Activated CD4-positive, alpha-beta T cell treated with anti-CD3 and anti-CD28 coated beads for 36 hours (primary cell): ENCODE measurements at regions not wholly inside any gene's neighbourhood (a gene's known extent, or its start where the extent isn't known, plus 50 kb on each side); places are given as distances from the start of the nearest gene placed in this dataset.

Experiments
- ATAC-seq: fragments of 200-7000 bp; cut with Tn5 transposase; one replicate; pipeline ENCODE4 v1.10.0; 2021; ENCODE audit warnings: mild to moderate bottlenecking, moderate library complexity
- CTCF ChIA-PET: fragments of 350-600 bp; sonication (Branson Sonifier 250); formaldehyde crosslinking; loops from one replicate; lab custom pipeline; 2021; ENCODE audit warnings: antibody characterized with exemption; lab: Charles Lee
- POLR2A ChIA-PET: fragments of 350-600 bp; sonication (Branson Sonifier 250); formaldehyde crosslinking; loops from one replicate; lab custom pipeline; 2021; ENCODE audit warnings: antibody characterized with exemption, inconsistent platforms; lab: Charles Lee
- DNase-seq: peaks from one replicate; pipeline ENCODE4 v3.0.0-alpha.2; 2020
- H3K27ac Mint-ChIP-seq: one replicate; pipeline ENCODE4 v1.8.0; 2021; ENCODE audit warnings: mixed read lengths
- H3K27me3 Mint-ChIP-seq: one replicate; pipeline ENCODE4 v1.8.0; 2021; ENCODE audit warnings: mixed read lengths
- H3K36me3 Mint-ChIP-seq: one replicate; pipeline ENCODE4 v1.8.0; 2021; ENCODE audit warnings: low read depth, mixed read lengths
- H3K4me1 Mint-ChIP-seq: one replicate; pipeline ENCODE4 v1.8.0; 2021; ENCODE audit warnings: mixed read lengths
- H3K4me3 Mint-ChIP-seq: one replicate; pipeline ENCODE4 v1.8.0; 2021; ENCODE audit warnings: mild to moderate bottlenecking, moderate library complexity, mixed read lengths
- H3K9me3 Mint-ChIP-seq: one replicate; pipeline ENCODE4 v1.8.0; 2021; ENCODE audit warnings: low read depth, mixed read lengths
- intact Hi-C, 2 experiments: fragments of 100-400 bp; cut with DNase I in 1 of 2; cut with micrococcal nuclease in 1 of 2; formaldehyde crosslinking; loops; one replicate each; pipeline versions ENCODE4 v1.14.2 to v1.15.1; 2022 to 2024; cut with DNase I, micrococcal nuclease

DNA sequence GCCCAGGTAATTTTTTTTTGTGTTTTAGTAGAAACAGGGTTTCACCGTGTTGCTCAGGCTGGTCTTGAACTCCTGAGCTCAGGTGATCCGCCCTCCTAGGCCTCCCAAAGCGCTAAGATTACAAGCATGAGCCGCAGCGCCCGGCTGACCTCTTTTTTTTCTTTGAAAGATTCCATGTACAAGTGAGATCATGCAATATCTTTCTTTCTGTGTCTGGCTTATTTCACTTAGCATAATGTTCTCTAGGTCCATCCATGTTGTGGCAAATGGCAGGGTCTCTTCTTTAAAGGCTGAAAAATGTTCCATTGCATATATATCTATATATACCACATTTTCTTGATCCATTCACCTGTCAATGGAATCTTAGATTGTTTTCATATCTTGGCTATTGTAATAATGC lies 255.0 kb upstream of the MYOCD start:
- H3K4me1 Mint-ChIP-seq: no peaks in the 10 kb centered on the region

DNA sequence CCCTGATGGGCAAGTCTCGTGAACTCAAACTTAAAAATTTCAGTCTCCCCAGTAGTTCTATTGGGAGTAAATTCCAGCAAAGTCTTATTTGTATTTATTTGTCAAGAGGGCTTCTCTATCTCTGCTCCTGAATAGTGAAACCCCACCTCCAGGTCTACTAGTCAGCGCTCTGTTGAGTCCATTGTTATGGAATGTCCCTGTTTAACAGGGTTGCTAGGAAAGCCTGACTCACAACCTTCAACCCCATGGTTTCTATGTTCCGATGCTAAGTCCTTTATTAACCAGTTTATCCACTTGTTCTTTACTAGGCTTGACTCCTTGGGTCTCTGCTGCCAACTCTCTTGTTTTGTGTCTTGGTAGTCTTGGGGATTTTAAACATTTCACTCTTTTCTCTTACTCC lies 250.7 kb upstream of the MYOCD start:
- Mint-ChIP-seq H3K27ac (no peak overlapping the region), H3K4me3 (no peak overlapping the region), H3K4me1 (no peaks in the 10 kb centered on the region), H3K36me3 (no peaks in the 10 kb centered on the region), H3K9me3 (peaks cover 19% of the 10 kb centered on the region), H3K27me3 (no peaks in the 10 kb centered on the region)
- ChIA-PET CTCF (no interaction called here), POLR2A (no interaction called here)
- DNase-seq: no peak
- no peak for ATAC-seq
- intact Hi-C loops: no loop called here

More for the DNA sequence above, 255.0 kb upstream of the MYOCD start:
- DNase-seq (no peak), ATAC-seq (no peak)
- no peaks in the 10 kb centered on the region for H3K27me3 Mint-ChIP-seq
- H3K9me3 Mint-ChIP-seq: peaks cover 13% of the 10 kb centered on the region
- intact Hi-C loops: no loop called here
- ChIA-PET CTCF (no interaction called here), POLR2A (no interaction called here)
- no peak overlapping the region for H3K27ac Mint-ChIP-seq
- H3K4me3 Mint-ChIP-seq: no peak overlapping the region
- H3K36me3 Mint-ChIP-seq: no peaks in the 10 kb centered on the region

DNA sequence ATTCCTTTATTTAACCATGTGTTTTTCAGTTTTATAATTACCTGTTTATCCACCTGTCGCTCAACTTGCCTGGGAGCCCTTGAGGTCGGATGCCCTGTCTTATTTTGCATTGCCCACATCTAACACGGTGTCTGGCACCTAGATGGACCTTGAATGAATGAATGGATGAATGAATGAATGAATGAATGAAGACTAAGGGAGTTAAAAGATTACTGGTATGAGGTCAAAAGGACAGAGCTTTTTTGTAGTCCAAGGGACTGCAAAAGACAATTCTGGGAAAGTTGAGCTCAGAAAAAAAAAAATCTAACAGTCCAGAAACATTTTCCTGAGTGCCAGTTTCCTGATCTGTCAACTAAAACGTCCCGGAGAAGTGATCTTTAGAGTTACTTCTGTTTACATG lies 244.6 kb upstream of the MYOCD start:
- H3K36me3 Mint-ChIP-seq: no peaks in the 10 kb centered on the region
- ChIA-PET CTCF (no interaction called here), POLR2A (interaction anchor here (0.6 kb wide), 1 partner anchor 1407 kb away, joined by 4 read pairs; no protein-coding TSS in a partner anchor)
- no peaks in the 10 kb centered on the region for H3K4me1 Mint-ChIP-seq
- no peak for DNase-seq
- H3K4me3 Mint-ChIP-seq: no peak overlapping the region
- no peaks in the 10 kb centered on the region for H3K27me3 Mint-ChIP-seq
- no peak for ATAC-seq
- peaks cover 13% of the 10 kb centered on the region for H3K9me3 Mint-ChIP-seq
- no peak overlapping the region for H3K27ac Mint-ChIP-seq
- intact Hi-C loops: no loop called here

DNA sequence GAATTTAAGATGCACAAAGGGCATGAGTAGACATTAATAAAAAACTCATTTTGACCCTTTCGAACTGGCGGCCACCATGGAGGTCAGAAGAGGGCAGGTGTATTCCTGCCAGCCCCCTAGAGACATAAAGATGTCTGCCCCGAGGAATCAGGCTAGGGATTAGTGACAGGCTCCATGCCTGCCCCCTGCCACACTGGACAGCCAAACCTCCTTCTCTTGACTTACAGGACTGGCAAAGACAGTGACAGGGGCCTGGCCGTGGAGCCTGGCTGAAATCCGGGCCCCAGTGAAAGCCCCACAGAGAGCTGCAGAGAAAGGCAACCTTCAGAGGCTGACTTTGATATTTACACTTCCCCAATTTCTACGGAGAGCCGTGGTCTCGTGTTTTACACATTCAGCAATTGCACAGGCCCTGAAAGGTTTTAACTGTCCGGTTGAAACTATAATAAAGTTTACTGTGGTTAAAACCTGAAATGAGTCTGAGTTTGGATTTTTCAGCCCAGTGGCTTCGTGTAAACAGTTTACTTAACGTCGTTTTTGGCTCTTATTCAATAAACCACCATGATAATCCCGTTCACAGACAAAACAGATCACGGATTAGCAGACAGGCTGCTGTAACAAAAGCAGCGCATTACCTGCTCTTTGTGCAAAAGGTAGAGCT lies 243.9 kb upstream of the MYOCD start:
- ChIA-PET POLR2A (no interaction called here), CTCF (no interaction called here)
- no peak for ATAC-seq
- DNase-seq: no peak
- Mint-ChIP-seq H3K9me3 (peaks cover 15% of the 10 kb centered on the region), H3K4me1 (no peaks in the 10 kb centered on the region), H3K4me3 (no peak overlapping the region), H3K27me3 (no peaks in the 10 kb centered on the region), H3K36me3 (no peaks in the 10 kb centered on the region), H3K27ac (no peak overlapping the region)
- intact Hi-C loops: no loop called here

DNA sequence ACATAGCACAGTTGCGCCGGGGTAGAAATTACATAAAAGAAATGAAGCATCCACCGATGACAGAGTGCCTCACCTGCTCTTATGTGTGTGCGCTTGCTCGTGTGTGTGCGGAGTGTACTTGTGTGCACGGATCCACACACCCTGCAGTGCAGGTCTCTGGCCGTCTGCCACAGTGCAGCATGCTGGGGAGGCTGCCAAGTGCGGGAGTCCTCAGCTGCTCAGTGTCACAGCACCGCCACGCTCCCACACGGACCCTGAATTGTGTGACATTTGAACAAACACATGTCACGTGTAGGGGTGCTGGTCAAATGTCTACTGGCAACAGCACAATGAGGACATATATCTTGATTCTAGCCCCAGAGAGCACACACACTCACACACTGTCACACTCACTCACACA lies 243.0 kb upstream of the MYOCD start:
- Mint-ChIP-seq H3K27ac (no peak overlapping the region), H3K4me1 (no peaks in the 10 kb centered on the region), H3K27me3 (no peaks in the 10 kb centered on the region), H3K36me3 (no peaks in the 10 kb centered on the region), H3K4me3 (no peak overlapping the region), H3K9me3 (peaks cover 15% of the 10 kb centered on the region)
- DNase-seq (no peak), ATAC-seq (no peak)
- ChIA-PET POLR2A (no interaction called here), CTCF (no interaction called here)
- intact Hi-C loops: no loop called here

DNA sequence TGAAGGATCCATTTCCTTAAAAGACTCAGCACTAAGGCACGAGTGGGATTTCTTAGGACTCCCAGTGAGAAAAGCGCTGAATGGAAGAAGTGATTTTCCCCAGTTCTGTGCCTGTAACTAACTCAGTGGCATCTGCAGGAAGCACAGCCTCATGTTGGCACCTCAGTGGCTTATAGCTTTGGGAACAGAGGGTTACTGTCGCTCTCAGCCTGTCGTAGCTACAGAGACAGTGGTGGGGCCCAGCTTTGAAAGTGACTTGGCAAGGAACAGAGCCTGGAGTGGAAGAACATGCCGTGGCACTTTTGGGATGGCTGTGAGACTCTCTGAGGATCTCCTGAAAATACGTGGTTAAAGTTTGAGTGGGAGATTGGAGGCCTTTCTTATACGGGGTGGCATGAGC lies 242.4 kb upstream of the MYOCD start:
- no peak for DNase-seq
- Mint-ChIP-seq H3K9me3 (peaks cover 14% of the 10 kb centered on the region), H3K27ac (no peak overlapping the region), H3K36me3 (no peaks in the 10 kb centered on the region), H3K27me3 (no peaks in the 10 kb centered on the region), H3K4me1 (no peaks in the 10 kb centered on the region), H3K4me3 (no peak overlapping the region)
- CTCF ChIA-PET: no interaction called here
- POLR2A ChIA-PET: no interaction called here
- intact Hi-C loops: no loop called here
- ATAC-seq: no peak

DNA sequence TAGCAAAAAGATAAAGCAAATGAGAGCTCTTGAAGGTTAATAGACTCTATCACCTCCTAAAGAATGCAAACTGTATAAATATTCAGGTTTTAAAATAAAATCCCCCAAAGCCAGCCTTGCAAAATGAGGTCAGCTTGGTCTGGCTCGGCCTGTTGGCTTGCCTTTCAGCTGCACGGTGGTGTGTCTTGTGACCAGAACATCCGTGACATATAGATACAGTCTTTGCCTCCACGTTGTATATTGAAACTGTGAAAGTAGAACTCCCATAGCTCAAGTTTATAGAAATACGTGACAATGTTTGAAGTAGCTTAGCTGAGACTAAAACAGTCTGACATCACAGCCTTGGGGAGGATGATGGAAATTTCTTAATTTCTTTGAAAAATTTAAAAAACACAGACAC lies 236.6 kb upstream of the MYOCD start:
- intact Hi-C loops: no loop called here
- POLR2A ChIA-PET: no interaction called here

DNA sequence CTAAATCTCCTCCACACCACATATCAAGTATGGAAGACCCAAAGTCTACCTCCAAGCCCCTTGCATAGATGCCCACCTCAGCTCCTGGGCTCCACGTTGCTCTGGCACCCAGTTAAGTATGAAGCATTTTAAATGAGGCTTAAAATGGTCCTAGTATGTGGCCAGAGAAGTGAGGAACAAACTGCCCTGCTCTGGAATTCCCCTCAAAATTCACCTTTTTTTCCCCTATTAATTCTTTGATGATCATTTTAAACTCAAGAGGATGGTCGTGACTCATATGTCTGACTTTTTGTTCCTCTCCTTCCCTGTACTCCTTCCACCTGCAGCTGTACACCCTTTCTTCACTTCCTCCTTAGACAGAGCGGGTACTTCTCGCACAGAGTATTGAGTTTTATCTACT lies 234.5 kb upstream of the MYOCD start:
- H3K27ac Mint-ChIP-seq: no peak overlapping the region
- DNase-seq (no peak), ATAC-seq (no peak)
- POLR2A ChIA-PET: no interaction called here
- H3K4me3 Mint-ChIP-seq: no peak overlapping the region
- CTCF ChIA-PET: no interaction called here
- intact Hi-C loops: no loop called here
- no peaks in the 10 kb centered on the region for H3K4me1 Mint-ChIP-seq
- H3K9me3 Mint-ChIP-seq: peaks cover 27% of the 10 kb centered on the region
- H3K36me3 Mint-ChIP-seq: peaks cover 2% of the 10 kb centered on the region
- no peaks in the 10 kb centered on the region for H3K27me3 Mint-ChIP-seq

More for the DNA sequence above, 236.6 kb upstream of the MYOCD start:
- H3K4me1 Mint-ChIP-seq: no peaks in the 10 kb centered on the region
- H3K27me3 Mint-ChIP-seq: no peaks in the 10 kb centered on the region
- CTCF ChIA-PET: no interaction called here
- no peak overlapping the region for H3K4me3 Mint-ChIP-seq
- H3K36me3 Mint-ChIP-seq: peaks cover 2% of the 10 kb centered on the region
- DNase-seq (no peak), ATAC-seq (no peak)
- peaks cover 21% of the 10 kb centered on the region for H3K9me3 Mint-ChIP-seq
- no peak overlapping the region for H3K27ac Mint-ChIP-seq

DNA sequence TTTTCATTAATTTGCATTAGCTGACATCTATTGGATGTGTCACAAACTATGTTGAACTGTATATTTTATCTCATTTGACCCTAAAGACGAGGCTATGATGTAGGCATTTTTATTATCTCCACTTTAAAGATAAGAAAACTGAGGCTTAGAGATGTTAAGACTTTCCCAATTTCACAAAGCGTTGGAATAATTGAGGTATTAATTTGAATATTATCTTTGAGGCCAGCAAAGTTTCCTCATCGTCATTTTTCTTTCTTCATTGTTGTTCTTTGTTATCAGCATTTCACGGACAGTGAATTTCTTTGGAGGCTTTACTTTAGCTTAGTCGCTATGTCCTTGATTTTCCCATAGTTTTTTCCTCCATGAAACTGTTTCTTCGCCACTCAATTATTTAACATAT lies 227.5 kb upstream of the MYOCD start:
- ATAC-seq (no peak), DNase-seq (no peak)
- intact Hi-C loops: no loop called here
- H3K27me3 Mint-ChIP-seq: no peaks in the 10 kb centered on the region
- ChIA-PET POLR2A (no interaction called here), CTCF (no interaction called here)
- H3K27ac Mint-ChIP-seq: no peak overlapping the region
- H3K9me3 Mint-ChIP-seq: peaks cover 21% of the 10 kb centered on the region
- H3K36me3 Mint-ChIP-seq: no peaks in the 10 kb centered on the region
- H3K4me1 Mint-ChIP-seq: no peaks in the 10 kb centered on the region
- H3K4me3 Mint-ChIP-seq: no peak overlapping the region

DNA sequence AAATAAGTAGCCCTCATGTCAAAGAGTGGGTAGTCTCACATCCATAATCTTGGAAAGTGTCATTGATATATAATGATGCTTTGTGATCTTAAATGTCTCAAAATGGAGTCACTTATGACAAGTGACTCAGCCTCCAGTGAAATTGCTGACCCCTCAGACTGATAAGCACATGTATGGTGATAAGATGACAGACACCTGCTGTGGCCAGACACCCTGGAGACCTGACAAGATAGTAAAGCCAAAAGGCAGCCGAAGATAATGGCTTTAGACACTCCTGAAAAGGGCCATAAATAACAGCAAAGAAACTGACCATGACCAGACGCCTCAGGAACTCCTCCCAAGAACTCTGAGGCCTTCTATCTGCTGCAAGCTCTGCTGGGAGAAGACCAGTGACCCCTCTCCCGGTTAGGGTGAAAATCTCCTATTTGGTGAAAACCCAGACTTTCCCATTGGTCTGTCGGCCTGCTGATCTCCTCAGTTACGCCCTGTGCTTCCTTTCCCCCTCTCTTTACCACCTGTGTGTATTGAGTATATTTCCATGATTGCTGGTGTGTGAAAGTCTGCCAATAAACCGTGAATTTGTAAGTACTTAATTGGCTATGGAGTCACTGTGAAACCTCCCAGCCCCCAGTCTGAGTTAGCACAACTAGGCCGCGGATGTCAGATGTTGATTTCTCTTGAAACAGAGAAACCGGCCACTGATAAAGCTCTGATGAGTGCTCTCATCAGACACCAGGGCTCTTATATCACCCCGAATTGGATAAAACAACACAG lies 226.7 kb upstream of the MYOCD start:
- H3K9me3 Mint-ChIP-seq: peaks cover 19% of the 10 kb centered on the region
- no peaks in the 10 kb centered on the region for H3K27me3 Mint-ChIP-seq
- DNase-seq: no peak
- intact Hi-C loops: no loop called here
- ChIA-PET CTCF (no interaction called here), POLR2A (no interaction called here)
- H3K4me3 Mint-ChIP-seq: no peak overlapping the region
- no peak for ATAC-seq
- H3K4me1 Mint-ChIP-seq: no peaks in the 10 kb centered on the region
- no peak overlapping the region for H3K27ac Mint-ChIP-seq
- no peaks in the 10 kb centered on the region for H3K36me3 Mint-ChIP-seq

DNA sequence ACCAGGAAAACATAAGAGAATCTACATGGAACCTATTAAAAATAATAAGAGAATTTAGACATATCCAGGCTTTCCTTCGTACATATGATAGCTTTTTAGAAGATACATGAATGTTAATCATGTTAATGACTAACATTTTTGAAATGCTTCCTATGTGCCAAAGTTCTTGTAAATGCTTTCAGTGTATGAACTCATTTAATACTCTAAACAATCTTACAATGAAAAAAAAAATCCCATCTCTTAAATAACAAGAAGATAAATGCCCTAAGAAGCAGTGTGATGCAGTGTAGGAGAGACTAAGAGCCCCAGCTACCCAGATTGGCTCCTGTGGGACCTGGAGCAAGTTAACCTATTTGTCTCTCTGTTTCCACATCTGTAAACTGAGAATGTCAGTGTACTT lies 220.4 kb upstream of the MYOCD start:
- POLR2A ChIA-PET: no interaction called here

DNA sequence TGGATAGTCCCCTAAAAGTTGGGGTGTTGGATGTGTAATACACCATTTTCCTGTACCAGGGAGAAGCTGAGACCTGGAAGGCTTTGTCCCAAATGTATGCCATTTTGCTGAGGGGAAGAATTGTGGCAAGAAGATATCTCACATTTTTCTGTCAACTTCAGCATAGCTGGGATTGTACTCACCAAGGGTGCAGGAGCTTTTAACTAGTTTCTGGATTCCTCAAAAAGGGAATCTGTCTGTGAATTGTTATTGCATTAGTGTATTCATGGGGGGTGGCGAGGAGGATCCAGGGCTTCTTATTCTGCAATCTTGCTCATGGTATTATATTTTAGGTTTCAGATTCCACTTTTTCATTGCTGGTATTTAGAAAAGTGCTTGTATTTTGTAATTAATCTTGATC lies 208.2 kb upstream of the MYOCD start:
- no peak for ATAC-seq

More for the DNA sequence above, 220.4 kb upstream of the MYOCD start:
- ATAC-seq (no peak), DNase-seq (no peak)
- CTCF ChIA-PET: interaction anchor here (0.6 kb wide), 1 partner anchor 97 kb away, joined by 3 read pairs; no protein-coding TSS in a partner anchor
- no peak overlapping the region for H3K4me3 Mint-ChIP-seq
- no peaks in the 10 kb centered on the region for H3K4me1 Mint-ChIP-seq
- H3K27me3 Mint-ChIP-seq: no peaks in the 10 kb centered on the region
- no peaks in the 10 kb centered on the region for H3K36me3 Mint-ChIP-seq
- H3K9me3 Mint-ChIP-seq: peaks cover 11% of the 10 kb centered on the region
- intact Hi-C loops: no loop called here
- no peak overlapping the region for H3K27ac Mint-ChIP-seq

More for the DNA sequence above, 208.2 kb upstream of the MYOCD start:
- ChIA-PET CTCF (interaction anchor here (0.5 kb wide), 1 partner anchor 23 kb away, joined by 3 read pairs; no protein-coding TSS in a partner anchor), POLR2A (no interaction called here)
- Mint-ChIP-seq H3K4me1 (no peaks in the 10 kb centered on the region), H3K27ac (no peak overlapping the region), H3K9me3 (peaks cover 13% of the 10 kb centered on the region), H3K27me3 (no peaks in the 10 kb centered on the region), H3K4me3 (no peak overlapping the region), H3K36me3 (peaks cover 4% of the 10 kb centered on the region)
- no peak for DNase-seq
- intact Hi-C loops: no loop called here
